Small intestine (tissue), 7 donors: ENCODE measurements at regions not wholly inside any gene's neighbourhood (a gene's known extent, or its start where the extent isn't known, plus 50 kb on each side); places are given as distances from the start of the nearest gene placed in this dataset.

Experiments used
- DNase-seq, 2 donors: peaks; one replicate each; pipeline versions ENCODE4 v3.0.0 to v3.0.0-alpha.2; 2013
- FAIRE-seq: peaks from 2 replicates; lab custom pipeline; 2012; peaks lifted over from hg19 to GRCh38; lab: Jason Lieb, UNC
- H3K27ac ChIP-seq, 3 donors: one replicate each; pipeline ENCODE4 v1.5.1; 2013; ENCODE audit warnings: low read length in 2 of 3, mild to moderate bottlenecking in 2 of 3, control low read depth in 1 of 3, inconsistent platforms in 1 of 3, low read depth in 1 of 3, moderate library complexity in 1 of 3
- H3K27me3 ChIP-seq, 3 donors: one replicate each; pipeline ENCODE4 v1.6.1; 2013; ENCODE audit warnings: low read length in 3 of 3, inconsistent platforms in 1 of 3; ENCODE audit not compliant: control insufficient read depth in 3 of 3, insufficient read depth in 3 of 3
- H3K36me3 ChIP-seq, 3 donors: one replicate each; pipeline ENCODE4 v1.6.1; 2013; ENCODE audit warnings: low read length in 3 of 3, inconsistent platforms in 1 of 3, low read depth in 1 of 3, mild to moderate bottlenecking in 1 of 3, moderate library complexity in 1 of 3; ENCODE audit not compliant: control insufficient read depth in 3 of 3, insufficient read depth in 2 of 3
- H3K4me1 ChIP-seq, 3 donors: one replicate each; pipeline ENCODE4 v1.6.1; 2013; ENCODE audit warnings: low read length in 2 of 3, inconsistent platforms in 1 of 3, low read depth in 1 of 3, mild to moderate bottlenecking in 1 of 3, moderate library complexity in 1 of 3; ENCODE audit not compliant: control insufficient read depth in 3 of 3, insufficient read depth in 2 of 3
- H3K4me3 ChIP-seq, 3 donors: one replicate each; pipeline ENCODE4 v1.5.1; 2013; ENCODE audit warnings: low read length in 3 of 3, control low read depth in 1 of 3, inconsistent platforms in 1 of 3, low read depth in 1 of 3, mild to moderate bottlenecking in 1 of 3, moderate library complexity in 1 of 3
- H3K9me3 ChIP-seq, 2 donors: one replicate each; pipeline ENCODE4 v1.6.1; 2013; ENCODE audit warnings: low read depth in 1 of 2, low read length in 1 of 2; ENCODE audit not compliant: control insufficient read depth in 2 of 2, insufficient read depth in 1 of 2
- WGBS, 3 donors: extraction: QIAGEN DNeasy Blood & Tissue Kit; methylation state at CpG; one replicate each; pipeline ENCODE4 v1.1.7; 2013; 5-methylcytosine and 5-hydroxymethylcytosine counted together
- donor health status: healthy with polysubstance abuse.
- donor health status: control.
- donor health status: control.
- donor health status: Bipolar disorder and iron deficiency.
- donor health status: healthy.

- no peaks in the 10 kb centered on the region for H3K4me1 ChIP-seq
- no peaks in the 10 kb centered on the region for H3K27me3 ChIP-seq
- FAIRE-seq (no peak), DNase-seq (peak; percentile 43 to 58)
- H3K4me3 ChIP-seq: no peak overlapping the region
- 39 to 40% (median 40%) methylated on average over 9 of the region's 9 CpGs for WGBS, 3 donors
- no peaks in the 10 kb centered on the region for H3K36me3 ChIP-seq
- no peaks in the 10 kb centered on the region for H3K9me3 ChIP-seq
- no peak overlapping the region for H3K27ac ChIP-seq
Observed at GRCh38 chr10:44857363-44858016, 53.6 kb upstream of the TMEM72 start.

DNA sequence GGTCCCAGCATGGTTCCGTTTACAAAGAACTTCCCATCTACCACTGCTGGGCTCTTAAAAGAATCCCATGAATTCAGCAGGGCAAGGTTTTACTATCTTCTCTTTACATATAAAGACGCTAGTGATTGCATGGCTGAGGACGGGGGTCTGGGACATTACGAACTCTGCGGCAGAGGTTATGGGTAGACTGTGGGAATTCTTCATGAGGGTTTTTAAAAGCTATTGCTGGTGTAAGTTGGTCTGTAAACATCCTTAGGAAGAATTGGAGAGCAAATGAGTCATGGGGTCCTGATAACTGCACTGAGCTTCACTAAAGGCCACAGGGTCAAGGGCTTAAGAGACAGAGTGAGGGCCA is 53.1 kb upstream of the TMEM72 start:
- no peak for DNase-seq
- H3K4me1 ChIP-seq: no peaks in the 10 kb centered on the region
- no peaks in the 10 kb centered on the region for H3K9me3 ChIP-seq
- H3K27ac ChIP-seq: no peak overlapping the region
- H3K36me3 ChIP-seq: no peaks in the 10 kb centered on the region
- FAIRE-seq: no peak
- 73 to 76% (median 76%) methylated on average over 5 of the region's 5 CpGs for WGBS, 3 donors
- no peak overlapping the region for H3K4me3 ChIP-seq
- no peaks in the 10 kb centered on the region for H3K27me3 ChIP-seq

- Histone ChIP-seq H3K4me3 (no peak overlapping the region), H3K9me3 (no peaks in the 10 kb centered on the region), H3K36me3 (no peaks in the 10 kb centered on the region), H3K4me1 (peaks cover 0 to 4% (median 0%) of the 10 kb centered on the region in 3 donors), H3K27me3 (no peaks in the 10 kb centered on the region), H3K27ac (no peak overlapping the region)
- DNase-seq (no peak), FAIRE-seq (no peak)
Observed at GRCh38 chr10:44858988-44859387, 52.1 kb upstream of the TMEM72 start.

DNA sequence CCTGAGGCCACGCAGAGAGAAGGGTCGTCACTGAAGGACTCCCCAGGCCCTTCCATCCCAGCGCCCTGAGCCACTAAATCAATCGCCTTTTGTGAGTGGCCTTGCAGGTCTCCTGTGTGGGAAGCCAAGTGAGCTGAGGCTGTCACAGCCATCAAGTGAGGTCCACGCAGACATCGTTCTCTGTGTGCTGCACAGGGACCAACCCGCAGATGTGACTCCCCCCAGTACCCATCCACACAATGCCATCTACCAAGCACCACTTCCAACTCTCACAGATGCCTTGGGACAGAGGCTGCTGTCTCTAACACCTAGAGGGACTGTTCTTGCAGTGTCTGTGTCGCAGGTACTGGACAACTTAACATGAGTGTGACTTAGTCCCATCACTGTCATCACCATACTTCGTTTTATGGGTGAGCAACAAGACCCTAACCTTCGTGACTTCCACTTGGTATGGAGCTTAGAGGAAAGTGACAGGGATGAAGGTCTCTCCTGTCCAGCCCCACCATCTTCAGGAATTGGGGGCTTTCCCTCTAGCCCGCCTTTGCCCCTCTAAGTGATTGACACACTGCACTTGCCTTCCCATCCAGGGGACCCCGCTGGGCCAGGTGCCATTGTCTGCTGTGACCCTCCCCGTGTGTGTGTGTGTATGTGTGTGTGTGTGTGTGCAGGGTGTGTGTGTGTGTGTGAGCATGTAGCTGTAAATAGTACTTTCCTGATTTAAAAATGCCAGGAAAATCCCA is 51.4 kb upstream of the TMEM72 start:
- FAIRE-seq: no peak

GRCh38 chr10:44860811-44861736 is 50.1 kb upstream of the TMEM72 start:
- no peaks in the 10 kb centered on the region for H3K9me3 ChIP-seq
- DNase-seq (no peak), FAIRE-seq (no peak)
- 69 to 76% (median 69%) methylated on average over 10 of the region's 10 CpGs for WGBS, 3 donors
- peaks cover 0 to 11% (median 0%) of the 10 kb centered on the region in 3 donors for H3K27me3 ChIP-seq
- H3K27ac ChIP-seq: no peak overlapping the region
- H3K4me3 ChIP-seq: no peak overlapping the region
- peaks cover 0 to 15% (median 0%) of the 10 kb centered on the region in 3 donors for H3K4me1 ChIP-seq
- H3K36me3 ChIP-seq: no peaks in the 10 kb centered on the region

More for the DNA sequence above, 51.4 kb upstream of the TMEM72 start:
- Histone ChIP-seq H3K27ac (no peak overlapping the region), H3K36me3 (no peaks in the 10 kb centered on the region), H3K4me3 (no peak overlapping the region), H3K9me3 (no peaks in the 10 kb centered on the region), H3K4me1 (peaks cover 0 to 11% (median 0%) of the 10 kb centered on the region in 3 donors), H3K27me3 (peaks cover 0 to 2% (median 0%) of the 10 kb centered on the region in 3 donors)
- DNase-seq: no peak
- 80 to 91% (median 87%) methylated on average over 13 of the region's 13 CpGs for WGBS, 3 donors
